CD4-positive, alpha-beta T cell (primary cell): ENCODE measurements at regions not wholly inside any gene's neighbourhood (a gene's known extent, or its start where the extent isn't known, plus 50 kb on each side); places are given as distances from the start of the nearest gene placed in this dataset.

Source experiments
- ATAC-seq: fragments of 200-7000 bp; cut with Tn5 transposase; one replicate; pipeline ENCODE4 v1.10.0; 2022; ENCODE audit warnings: mild to moderate bottlenecking; ENCODE audit not compliant: poor library complexity
- CTCF ChIA-PET: fragments of 350-600 bp; sonication (Branson Sonifier 250); formaldehyde crosslinking; loops from one replicate; lab custom pipeline; 2021; ENCODE audit warnings: antibody characterized with exemption, inconsistent platforms; lab: Charles Lee
- POLR2A ChIA-PET: fragments of 350-600 bp; sonication (Branson Sonifier 250); formaldehyde crosslinking; loops from one replicate; lab custom pipeline; 2021; ENCODE audit warnings: antibody characterized with exemption, inconsistent platforms; lab: Charles Lee
- DNase-seq, 14 experiments: peaks; one replicate each; pipeline ENCODE4 v3.0.0-alpha.2; 2013 to 2020; ENCODE audit warnings: mixed read lengths in 2 of 14
- H3K27ac ChIP-seq, 2 donors: one replicate each; pipeline versions ENCODE4 v1.5.1 to v1.7.0; 2013; ENCODE audit warnings: low read length in 2 of 2, low read depth in 1 of 2, mild to moderate bottlenecking in 1 of 2
- H3K27me3 ChIP-seq, 2 experiments: 1 replicate in 1 of 2; 2 replicates in 1 of 2; pipeline versions ENCODE4 v1.6.1 to v1.7.0; 2013; ENCODE audit warnings: low read length in 2 of 2, control low read depth in 1 of 2, mild to moderate bottlenecking in 1 of 2, moderate library complexity in 1 of 2; ENCODE audit not compliant: insufficient read depth in 2 of 2, control insufficient read depth in 1 of 2
- H3K36me3 ChIP-seq: one replicate; pipeline ENCODE4 v1.6.1; 2013; ENCODE audit warnings: low read length, control low read depth; ENCODE audit not compliant: insufficient read depth
- H3K4me1 ChIP-seq: one replicate; pipeline ENCODE4 v1.6.1; 2013; ENCODE audit warnings: low read length, control low read depth; ENCODE audit not compliant: insufficient read depth
- H3K4me3 ChIP-seq: one replicate; pipeline ENCODE4 v1.5.1; 2013; ENCODE audit warnings: mild to moderate bottlenecking, low read length, moderate library complexity
- H3K9me3 ChIP-seq, 2 experiments: 1 replicate in 1 of 2; 2 replicates in 1 of 2; pipeline versions ENCODE4 v1.6.1 to v1.7.0; 2013; ENCODE audit warnings: low read length in 2 of 2, mild to moderate bottlenecking in 2 of 2, control low read depth in 1 of 2, moderate library complexity in 1 of 2; ENCODE audit not compliant: control insufficient read depth in 1 of 2, insufficient read depth in 1 of 2
- H3K27ac Mint-ChIP-seq: one replicate; pipeline ENCODE4 v1.8.0; 2020; ENCODE audit warnings: mixed read lengths
- H3K27me3 Mint-ChIP-seq: one replicate; pipeline ENCODE4 v1.8.0; 2021; ENCODE audit warnings: mixed read lengths
- H3K36me3 Mint-ChIP-seq: one replicate; pipeline ENCODE4 v1.8.0; 2021; ENCODE audit warnings: low read depth, mixed read lengths
- H3K4me1 Mint-ChIP-seq: one replicate; pipeline ENCODE4 v1.8.0; 2021; ENCODE audit warnings: low read depth, mixed read lengths
- H3K4me3 Mint-ChIP-seq: one replicate; pipeline ENCODE4 v1.8.0; 2020; ENCODE audit warnings: mild to moderate bottlenecking, mixed read lengths
- H3K9me3 Mint-ChIP-seq: one replicate; pipeline ENCODE4 v1.8.0; 2020; ENCODE audit warnings: mixed read lengths
- CTCF ChIP-seq: fragments of 200-600 bp; IDR thresholded peaks from one replicate; pipeline ENCODE4 v1.8.0; 2022; ENCODE audit warnings: antibody characterized with exemption, mild to moderate bottlenecking
- intact Hi-C, 2 experiments: fragments of 100-400 bp; cut with DNase I in 1 of 2; cut with micrococcal nuclease in 1 of 2; formaldehyde crosslinking; loops; one replicate each; pipeline versions ENCODE4 v1.15.1 to v1.9.0; 2023 to 2025; cut with DNase I, micrococcal nuclease

GRCh38 chr9:118215549-118215948 lies 511.3 kb downstream of the TLR4 start:
- Histone ChIP-seq H3K27me3 (no peaks in the 10 kb centered on the region), H3K4me1 (no peaks in the 10 kb centered on the region), H3K36me3 (no peaks in the 10 kb centered on the region), H3K4me3 (no peak overlapping the region), H3K9me3 (peaks cover 0 to under 1% of the 10 kb centered on the region in 2 experiments), H3K27ac (no peak overlapping the region)
- CTCF ChIA-PET = no interaction called here
- Mint-ChIP-seq H3K36me3 (no peaks in the 10 kb centered on the region), H3K9me3 (peaks cover 3% of the 10 kb centered on the region), H3K4me1 (no peaks in the 10 kb centered on the region), H3K4me3 (no peak overlapping the region), H3K27ac (no peak overlapping the region), H3K27me3 (no peaks in the 10 kb centered on the region)
- DNase-seq (no peak), ATAC-seq (no peak)
- TF ChIP-seq CTCF = no peak
- intact Hi-C loops = no loop called here
- POLR2A ChIA-PET = no interaction called here

GRCh38 chr9:118222375-118222774 lies 518.2 kb downstream of the TLR4 start:
- H3K27me3 ChIP-seq = no peaks in the 10 kb centered on the region
- no peaks in the 10 kb centered on the region for H3K36me3 ChIP-seq
- H3K4me3 ChIP-seq = no peak overlapping the region
- ChIA-PET CTCF (no interaction called here), POLR2A (no interaction called here)
- H3K9me3 ChIP-seq = no peaks in the 10 kb centered on the region
- no peaks in the 10 kb centered on the region for H3K4me1 Mint-ChIP-seq
- no peak overlapping the region for H3K27ac ChIP-seq
- DNase-seq = no peak
- intact Hi-C loops = no loop called here
- no peak overlapping the region for H3K4me3 Mint-ChIP-seq
- no peaks in the 10 kb centered on the region for H3K4me1 ChIP-seq
- no peaks in the 10 kb centered on the region for H3K9me3 Mint-ChIP-seq
- no peak overlapping the region for H3K27ac Mint-ChIP-seq
- no peak for ATAC-seq
- no peaks in the 10 kb centered on the region for H3K36me3 Mint-ChIP-seq
- TF ChIP-seq CTCF = no peak
- no peaks in the 10 kb centered on the region for H3K27me3 Mint-ChIP-seq

GRCh38 chr9:118223111-118223510 lies 518.9 kb downstream of the TLR4 start:
- Mint-ChIP-seq H3K27ac (no peak overlapping the region), H3K4me1 (no peaks in the 10 kb centered on the region), H3K4me3 (no peak overlapping the region), H3K9me3 (no peaks in the 10 kb centered on the region), H3K36me3 (no peaks in the 10 kb centered on the region), H3K27me3 (no peaks in the 10 kb centered on the region)
- Histone ChIP-seq H3K27me3 (no peaks in the 10 kb centered on the region), H3K4me1 (no peaks in the 10 kb centered on the region), H3K36me3 (no peaks in the 10 kb centered on the region), H3K9me3 (no peaks in the 10 kb centered on the region), H3K27ac (no peak overlapping the region), H3K4me3 (no peak overlapping the region)
- ATAC-seq = no peak
- DNase-seq = no peak
- CTCF ChIA-PET = no interaction called here
- no peak for TF ChIP-seq CTCF
- intact Hi-C loops = no loop called here
- POLR2A ChIA-PET = no interaction called here
